SJCRH30 (cell line): ENCODE measurements at regions not wholly inside any gene's neighbourhood (a gene's known extent, or its start where the extent isn't known, plus 50 kb on each side); places are given as distances from the start of the nearest gene placed in this dataset.
"Not testable (repeated sequence)": the region's sequence is repeated elsewhere in the genome, so short reads cannot be mapped to it uniquely, and the experiment has no call there.

Source experiments
- DNase-seq, 2 experiments: peaks; one replicate each; pipeline ENCODE4 v3.0.0-alpha.2; 2015 to 2020
- H3K27ac ChIP-seq: fragments of 250-450 bp; sonication (Bioruptor Pico); 2 replicates; pipeline ENCODE4 v1.5.1; 2020; ENCODE audit warnings: mild to moderate bottlenecking, moderate library complexity
- H3K27me3 ChIP-seq: fragments of 250-450 bp; sonication (Bioruptor Pico); 2 replicates; pipeline ENCODE4 v1.5.1; 2020; ENCODE audit warnings: mild to moderate bottlenecking, moderate library complexity
- H3K36me3 ChIP-seq: fragments of 250-450 bp; sonication (Bioruptor Pico); 2 replicates; pipeline ENCODE4 v1.5.1; 2020; ENCODE audit warnings: mild to moderate bottlenecking, moderate library complexity
- H3K4me1 ChIP-seq: fragments of 250-450 bp; sonication (Bioruptor Pico); 2 replicates; pipeline ENCODE4 v1.5.1; 2020; ENCODE audit warnings: mild to moderate bottlenecking, moderate library complexity
- H3K4me3 ChIP-seq: fragments of 250-450 bp; sonication (Bioruptor Pico); 2 replicates; pipeline ENCODE4 v1.5.1; 2020; ENCODE audit warnings: mild to moderate bottlenecking, moderate library complexity
- H3K9me3 ChIP-seq: fragments of 250-450 bp; sonication (Bioruptor Pico); replicated peaks from 2 replicates; pipeline ENCODE4 v1.5.1; 2020; ENCODE audit warnings: mild to moderate bottlenecking, moderate library complexity

DNA sequence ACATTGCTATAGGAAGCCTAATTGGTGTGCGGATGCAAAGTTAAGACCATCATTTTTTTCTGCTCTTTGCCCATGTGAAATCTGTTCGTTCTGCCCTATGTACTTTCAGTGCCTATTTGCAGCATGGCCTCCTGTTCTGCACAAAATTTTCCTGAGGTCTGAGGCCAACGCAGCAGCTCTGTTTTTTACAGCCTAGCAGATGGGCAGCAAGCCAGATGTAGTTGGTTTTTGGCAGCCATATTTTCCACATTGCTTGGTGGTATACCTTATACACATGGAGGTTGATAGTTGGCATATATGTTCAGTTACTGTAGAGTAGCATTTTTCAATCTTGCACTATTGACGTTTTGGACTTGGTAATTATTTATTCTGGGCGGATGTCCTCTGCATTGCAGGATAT lies 133.5 kb upstream of the MRPS30 start:
- Histone ChIP-seq H3K9me3 (no peaks in the 10 kb centered on the region), H3K4me1 (no peaks in the 10 kb centered on the region), H3K4me3 (no peak overlapping the region), H3K36me3 (no peaks in the 10 kb centered on the region), H3K27ac (no peak overlapping the region), H3K27me3 (no peaks in the 10 kb centered on the region)
- no peak for DNase-seq

GRCh38 chr5:44674461-44674860 lies 134.3 kb upstream of the MRPS30 start:
- no peak for DNase-seq
- H3K36me3 ChIP-seq, result no peaks in the 10 kb centered on the region
- no peak overlapping the region for H3K4me3 ChIP-seq
- no peak overlapping the region for H3K27ac ChIP-seq
- no peaks in the 10 kb centered on the region for H3K9me3 ChIP-seq
- no peaks in the 10 kb centered on the region for H3K27me3 ChIP-seq
- no peaks in the 10 kb centered on the region for H3K4me1 ChIP-seq

- not testable (repeated sequence) for H3K9me3 ChIP-seq, H3K36me3 ChIP-seq, DNase-seq, H3K4me3 ChIP-seq, H3K27ac ChIP-seq, H3K4me1 ChIP-seq, H3K27me3 ChIP-seq
Observed at GRCh38 chr5:44668471-44668870, 140.3 kb upstream of the MRPS30 start.

GRCh38 chr5:44665101-44665701 lies 143.5 kb upstream of the MRPS30 start:
- Histone ChIP-seq H3K4me3 (no peak overlapping the region), H3K27me3 (no peaks in the 10 kb centered on the region), H3K9me3 (no peaks in the 10 kb centered on the region), H3K4me1 (no peaks in the 10 kb centered on the region), H3K36me3 (no peaks in the 10 kb centered on the region), H3K27ac (no peak overlapping the region)
- DNase-seq, result peak in 1 of 2 experiments; percentile 14

DNA sequence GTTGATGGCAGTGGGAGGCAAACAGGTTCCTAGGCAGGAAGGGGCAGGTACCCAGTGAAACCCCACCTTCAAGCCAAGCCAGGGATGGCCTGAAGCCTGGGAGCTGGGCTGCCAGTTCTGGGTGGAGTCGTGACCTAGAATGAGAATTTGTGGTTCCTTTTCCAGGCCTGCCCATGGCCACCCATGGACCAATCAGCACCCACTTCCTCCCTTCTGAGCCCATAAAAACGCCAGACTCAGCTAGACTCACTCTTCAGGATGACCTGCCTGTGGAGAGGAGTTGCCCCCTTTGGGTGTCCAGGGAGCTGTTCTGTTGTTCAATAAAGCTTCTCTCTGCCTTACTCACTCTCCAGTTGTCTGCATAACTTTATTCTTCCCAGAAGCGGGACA lies 144.0 kb upstream of the MRPS30 start:
- no peaks in the 10 kb centered on the region for H3K9me3 ChIP-seq
- H3K27me3 ChIP-seq, result no peaks in the 10 kb centered on the region
- H3K27ac ChIP-seq, result no peak overlapping the region
- H3K4me1 ChIP-seq, result no peaks in the 10 kb centered on the region
- H3K4me3 ChIP-seq, result no peak overlapping the region
- DNase-seq, result no peak
- no peaks in the 10 kb centered on the region for H3K36me3 ChIP-seq

DNA sequence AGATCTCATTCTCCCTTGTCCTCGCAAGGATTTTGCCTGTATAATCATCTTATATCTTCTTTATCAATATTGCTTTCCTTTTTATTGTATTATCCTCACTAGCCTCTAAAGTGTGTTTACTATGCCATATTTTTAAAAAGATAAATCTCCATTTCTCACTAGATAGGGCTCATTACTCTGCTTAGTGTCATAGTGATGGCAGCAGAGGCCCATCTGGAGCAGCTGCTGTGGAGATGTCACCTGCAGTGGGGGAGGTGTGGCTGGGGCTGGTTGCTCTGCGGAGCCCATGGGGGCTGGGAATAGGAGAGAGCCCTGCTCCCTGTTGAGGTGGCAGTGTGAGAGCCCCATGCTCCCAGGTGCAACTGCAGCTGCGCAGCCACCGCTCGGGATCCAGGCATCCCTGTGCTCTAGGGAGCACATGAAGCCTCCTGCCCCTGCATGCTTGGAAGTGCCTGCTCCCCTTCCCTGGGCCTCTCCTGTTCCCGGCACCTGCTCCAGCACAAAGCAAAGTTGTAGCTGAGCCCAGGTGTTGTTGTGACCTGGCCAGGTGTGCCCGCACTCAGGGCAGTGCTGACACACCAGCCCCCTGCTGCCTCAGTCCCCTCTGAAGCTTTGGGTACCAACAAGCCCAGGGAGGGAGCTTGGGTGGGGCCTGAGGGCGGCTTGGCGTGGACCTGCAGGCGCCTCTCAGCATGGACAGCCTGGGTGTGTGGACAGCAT lies 144.6 kb upstream of the MRPS30 start:
- H3K4me3 ChIP-seq, result no peak overlapping the region
- no peaks in the 10 kb centered on the region for H3K4me1 ChIP-seq
- no peak for DNase-seq
- no peaks in the 10 kb centered on the region for H3K27me3 ChIP-seq
- no peaks in the 10 kb centered on the region for H3K9me3 ChIP-seq
- H3K27ac ChIP-seq, result no peak overlapping the region
- H3K36me3 ChIP-seq, result no peaks in the 10 kb centered on the region

DNA sequence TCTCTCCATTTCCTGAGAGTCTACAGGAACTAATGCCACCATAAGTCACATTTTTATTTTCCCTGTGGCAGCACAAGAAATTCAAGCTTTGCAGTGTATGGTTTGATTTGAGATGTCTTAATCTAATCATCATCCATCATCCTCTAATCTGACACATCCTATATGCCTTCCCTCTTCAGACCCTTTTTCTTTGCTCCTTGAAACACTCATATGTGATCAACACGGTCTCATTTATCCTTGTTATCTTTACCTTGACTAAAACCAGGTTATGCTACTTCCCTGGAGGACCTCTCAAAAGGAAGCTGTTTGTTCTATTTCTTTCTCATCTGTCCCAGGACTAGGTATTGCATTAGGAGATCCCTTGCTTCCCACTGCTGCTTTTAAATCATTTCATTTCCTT lies 146.9 kb upstream of the MRPS30 start:
- Histone ChIP-seq H3K27me3 (no peaks in the 10 kb centered on the region), H3K4me3 (no peak overlapping the region), H3K4me1 (no peaks in the 10 kb centered on the region), H3K9me3 (no peaks in the 10 kb centered on the region), H3K36me3 (no peaks in the 10 kb centered on the region), H3K27ac (no peak overlapping the region)
- DNase-seq, result no peak

GRCh38 chr5:44660251-44660650 lies 148.5 kb upstream of the MRPS30 start:
- Histone ChIP-seq H3K4me1 (no peaks in the 10 kb centered on the region), H3K27ac (no peak overlapping the region), H3K36me3 (no peaks in the 10 kb centered on the region), H3K27me3 (no peaks in the 10 kb centered on the region), H3K4me3 (no peak overlapping the region), H3K9me3 (no peaks in the 10 kb centered on the region)
- no peak for DNase-seq

DNA sequence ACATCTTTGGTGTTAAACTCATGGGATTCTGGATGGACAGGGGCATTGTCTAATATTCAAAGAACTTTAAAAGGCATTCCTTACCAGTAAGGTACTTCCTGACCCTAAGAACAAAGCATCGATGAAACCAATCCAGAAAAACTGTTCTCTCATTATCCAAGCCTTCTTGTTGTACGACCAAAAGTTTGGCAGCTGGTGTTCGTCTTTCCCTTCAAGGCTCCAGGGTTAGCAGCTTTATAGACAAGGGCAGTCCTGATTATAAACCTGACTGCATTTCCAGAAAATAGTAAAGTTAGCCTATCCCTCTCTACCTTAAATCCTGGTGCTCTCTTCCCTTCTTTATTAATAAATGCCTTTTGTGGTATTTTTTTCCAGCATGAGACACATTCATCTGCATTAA lies 149.4 kb upstream of the MRPS30 start:
- Histone ChIP-seq H3K4me3 (no peak overlapping the region), H3K4me1 (no peaks in the 10 kb centered on the region), H3K27ac (no peak overlapping the region), H3K9me3 (no peaks in the 10 kb centered on the region), H3K36me3 (no peaks in the 10 kb centered on the region), H3K27me3 (no peaks in the 10 kb centered on the region)
- no peak for DNase-seq

DNA sequence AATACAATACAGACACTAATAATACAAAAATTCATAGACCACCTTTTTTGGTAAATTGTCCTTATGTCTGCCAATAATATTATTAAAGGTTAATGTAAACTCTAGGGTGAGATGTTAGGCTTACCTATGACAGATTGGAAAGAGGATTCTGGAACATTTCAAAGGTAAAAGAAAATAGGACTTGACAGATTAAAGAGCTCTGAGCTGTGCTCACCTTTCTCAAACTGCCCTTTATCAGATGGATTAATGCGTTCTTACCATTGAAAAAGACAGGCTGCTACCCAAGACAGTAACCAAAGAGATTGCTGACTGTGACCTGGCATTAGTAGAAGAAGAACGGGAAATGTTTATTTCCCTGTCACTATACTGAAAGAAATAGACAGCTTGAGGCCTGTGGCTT lies 156.1 kb upstream of the MRPS30 start:
- no peaks in the 10 kb centered on the region for H3K27me3 ChIP-seq
- DNase-seq, result no peak
- no peaks in the 10 kb centered on the region for H3K36me3 ChIP-seq
- no peak overlapping the region for H3K27ac ChIP-seq
- H3K4me1 ChIP-seq, result peaks cover 14% of the 10 kb centered on the region
- no peaks in the 10 kb centered on the region for H3K9me3 ChIP-seq
- H3K4me3 ChIP-seq, result no peak overlapping the region

DNA sequence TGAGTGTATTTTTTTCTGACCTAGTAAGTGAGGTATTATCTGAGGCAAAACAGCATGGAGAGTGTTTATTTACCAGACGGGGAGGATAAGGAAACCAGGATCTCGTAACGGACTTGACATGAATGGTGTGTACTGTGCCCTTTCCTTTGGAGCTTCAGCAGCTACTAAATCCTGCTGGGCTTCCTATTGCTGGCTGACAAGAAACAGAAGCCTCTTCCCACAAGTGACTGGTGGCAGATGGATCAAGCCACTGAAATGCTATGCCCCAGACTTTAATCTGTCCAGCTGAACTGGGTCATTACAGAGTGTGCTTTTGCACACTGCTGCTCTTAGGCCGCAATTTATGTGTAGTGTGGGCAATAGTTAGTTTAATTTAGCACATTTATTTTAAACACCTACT lies 162.7 kb upstream of the MRPS30 start:
- H3K27ac ChIP-seq, result no peak overlapping the region
- peak overlapping the region; percentile 30 for H3K4me3 ChIP-seq

GRCh38 chr5:44645502-44645901 lies 163.2 kb upstream of the MRPS30 start:
- no peaks in the 10 kb centered on the region for H3K36me3 ChIP-seq
- H3K4me3 ChIP-seq, result peak overlapping the region; percentile 30
- no peaks in the 10 kb centered on the region for H3K27me3 ChIP-seq
- peaks cover 23% of the 10 kb centered on the region for H3K4me1 ChIP-seq
- H3K9me3 ChIP-seq, result no peaks in the 10 kb centered on the region
- DNase-seq, result no peak
- no peak overlapping the region for H3K27ac ChIP-seq

More for the DNA sequence above, 162.7 kb upstream of the MRPS30 start:
- Histone ChIP-seq H3K27me3 (no peaks in the 10 kb centered on the region), H3K9me3 (no peaks in the 10 kb centered on the region), H3K36me3 (no peaks in the 10 kb centered on the region), H3K4me1 (peaks cover 23% of the 10 kb centered on the region)
- peak; percentile 53 to 81 for DNase-seq

DNA sequence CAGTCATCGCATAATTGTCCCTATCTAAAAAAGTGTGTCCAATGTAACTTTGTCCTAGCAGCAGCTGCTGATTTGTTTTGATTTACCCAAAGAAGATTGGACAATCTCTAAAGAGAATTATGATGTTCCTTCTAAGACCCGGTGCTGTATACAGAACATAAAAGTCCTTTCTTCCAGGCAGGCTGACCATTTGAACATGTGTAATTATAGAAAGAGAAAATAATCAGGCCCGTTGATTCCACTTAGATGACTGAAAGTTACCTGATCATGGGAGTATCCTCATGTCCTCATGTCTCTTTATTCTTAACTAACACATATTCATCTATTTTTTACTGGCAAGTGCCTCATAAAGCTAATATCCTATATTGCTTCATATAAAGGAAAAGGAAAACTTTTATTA lies 164.1 kb upstream of the MRPS30 start:
- Histone ChIP-seq H3K36me3 (no peaks in the 10 kb centered on the region), H3K27ac (no peak overlapping the region), H3K9me3 (no peaks in the 10 kb centered on the region), H3K4me1 (peaks cover 21% of the 10 kb centered on the region), H3K27me3 (peaks cover 6% of the 10 kb centered on the region; the same call in 1 of the 2 replicates), H3K4me3 (no peak overlapping the region)
- no peak for DNase-seq

GRCh38 chr5:44641820-44642219 lies 166.9 kb upstream of the MRPS30 start:
- Histone ChIP-seq H3K36me3 (no peaks in the 10 kb centered on the region), H3K27ac (no peak overlapping the region), H3K4me3 (no peak overlapping the region), H3K27me3 (peaks cover 6% of the 10 kb centered on the region; the same call in 1 of the 2 replicates), H3K9me3 (no peaks in the 10 kb centered on the region), H3K4me1 (peaks cover 9% of the 10 kb centered on the region)
- no peak for DNase-seq

GRCh38 chr5:44640945-44641456 lies 167.7 kb upstream of the MRPS30 start:
- no peak for DNase-seq
- Histone ChIP-seq H3K4me1 (peaks cover 5% of the 10 kb centered on the region), H3K27me3 (peaks cover 6% of the 10 kb centered on the region; the same call in 1 of the 2 replicates)

More at GRCh38 chr5:44640945-44641456, 167.7 kb upstream of the MRPS30 start:
- H3K4me3 ChIP-seq, result no peak overlapping the region
- H3K9me3 ChIP-seq, result no peaks in the 10 kb centered on the region
- no peak overlapping the region for H3K27ac ChIP-seq
- no peaks in the 10 kb centered on the region for H3K36me3 ChIP-seq
